ENCODE measurements at regions not wholly inside any gene's neighbourhood (a gene's known extent, or its start where the extent isn't known, plus 50 kb on each side); places are given as distances from the start of the nearest gene placed in this dataset.

- TF ChIP-seq CTCF (IDR thresholded peaks at IDR 0.05; ENCODE audit: insufficient read depth, low read depth, low read length), result no peak
- ChIA-PET POLR2A (no interaction called here), CTCF (no interaction called here)
Observed at GRCh38 chr5:91645347-91645746, 262.2 kb upstream of the ARRDC3 start.

DNA sequence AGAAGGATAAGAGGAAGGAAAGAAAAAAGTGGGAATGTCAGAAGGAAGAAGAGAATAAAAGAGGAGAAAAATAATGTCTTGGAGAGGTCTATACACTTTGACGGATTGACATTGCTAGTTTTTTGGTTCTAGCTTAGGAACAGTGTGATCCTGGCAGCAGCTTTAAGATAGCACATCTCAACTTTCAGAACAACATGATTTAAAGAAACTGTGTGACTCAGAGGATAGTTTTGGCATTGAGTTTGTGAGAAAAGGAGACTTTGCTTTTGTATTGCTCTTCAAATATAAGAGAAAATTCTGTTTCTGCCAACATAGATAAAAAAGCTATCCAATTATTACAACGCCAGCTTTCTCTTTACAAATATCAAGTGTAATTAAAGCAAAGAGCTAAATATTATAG, 260.7 kb upstream of the ARRDC3 start:
- ChIA-PET CTCF (no interaction called here), POLR2A (no interaction called here)
- H3K27me3 ChIP-seq (ENCODE audit: control insufficient read depth, insufficient read depth, low read length), result no peaks in the 10 kb centered on the region
- TF ChIP-seq CTCF (IDR thresholded peaks at IDR 0.05; ENCODE audit: insufficient read depth, low read depth, low read length), result no peak
- H3K36me3 ChIP-seq (ENCODE audit: control insufficient read depth, insufficient read depth, low read length), result no peaks in the 10 kb centered on the region
- DNase-seq (ENCODE audit: low read depth), result no peak
- H3K4me3 ChIP-seq (ENCODE audit: low read depth, low read length), result no peak overlapping the region

More at GRCh38 chr5:91645347-91645746, 262.2 kb upstream of the ARRDC3 start:
- Histone ChIP-seq H3K27me3 (ENCODE audit: control insufficient read depth, insufficient read depth, low read length) (no peaks in the 10 kb centered on the region), H3K4me3 (ENCODE audit: low read depth, low read length) (no peak overlapping the region), H3K36me3 (ENCODE audit: control insufficient read depth, insufficient read depth, low read length) (no peaks in the 10 kb centered on the region)
- DNase-seq (ENCODE audit: low read depth), result no peak

DNA sequence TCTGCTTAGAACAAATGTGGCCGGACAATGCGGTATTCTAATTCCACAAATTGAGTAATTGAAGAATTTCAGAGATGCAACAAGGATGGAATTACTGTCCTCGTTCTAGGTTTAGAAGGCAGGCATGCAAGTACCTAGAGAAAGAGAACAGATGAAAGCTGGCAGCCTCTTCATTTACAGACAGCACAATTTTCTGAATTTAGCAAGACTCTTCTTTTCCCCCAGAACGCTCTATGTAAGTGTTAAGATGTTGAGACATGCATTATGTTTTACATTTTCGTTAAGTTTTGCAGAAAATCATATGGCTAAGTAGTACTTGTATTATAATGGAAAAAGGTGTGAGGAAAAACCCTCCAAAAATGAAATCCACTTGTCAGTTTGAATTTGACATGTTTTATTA, 259.5 kb upstream of the ARRDC3 start:
- POLR2A ChIA-PET, result no interaction called here
- CTCF ChIA-PET, result interaction anchor here (0.8 to 2.1 kb wide), 8 partner anchors 9 to 1959 kb away, joined by 3 to 13 read pairs (median 4); no protein-coding TSS in a partner anchor
- H3K4me3 ChIP-seq (ENCODE audit: low read depth, low read length), result no peak overlapping the region
- no peaks in the 10 kb centered on the region for H3K27me3 ChIP-seq (ENCODE audit: control insufficient read depth, insufficient read depth, low read length)
- no peak for DNase-seq (ENCODE audit: low read depth)
- H3K36me3 ChIP-seq (ENCODE audit: control insufficient read depth, insufficient read depth, low read length), result no peaks in the 10 kb centered on the region
- no peak for TF ChIP-seq CTCF (IDR thresholded peaks at IDR 0.05; ENCODE audit: insufficient read depth, low read depth, low read length)

- Histone ChIP-seq H3K36me3 (ENCODE audit: control insufficient read depth, insufficient read depth, low read length) (no peaks in the 10 kb centered on the region), H3K27me3 (ENCODE audit: control insufficient read depth, insufficient read depth, low read length) (no peaks in the 10 kb centered on the region), H3K4me3 (ENCODE audit: low read depth, low read length) (no peak overlapping the region)
- DNase-seq (ENCODE audit: low read depth), result peak; percentile 4
- peak; percentile 41; the same call in 1 of the 2 replicates for TF ChIP-seq CTCF (IDR thresholded peaks at IDR 0.05; ENCODE audit: insufficient read depth, low read depth, low read length)
- CTCF ChIA-PET, result interaction anchor here (0.7 to 2.1 kb wide), 10 partner anchors 8 to 1959 kb away, joined by 3 to 13 read pairs (median 4); no protein-coding TSS in a partner anchor
- POLR2A ChIA-PET, result no interaction called here
Observed at GRCh38 chr5:91641730-91642350, 258.7 kb upstream of the ARRDC3 start.

- no peaks in the 10 kb centered on the region for H3K27me3 ChIP-seq (ENCODE audit: control insufficient read depth, insufficient read depth, low read length)
- H3K4me3 ChIP-seq (ENCODE audit: low read depth, low read length), result no peak overlapping the region
- TF ChIP-seq CTCF (IDR thresholded peaks at IDR 0.05; ENCODE audit: insufficient read depth, low read depth, low read length), result no peak
- CTCF ChIA-PET, result no interaction called here
- no peak for DNase-seq (ENCODE audit: low read depth)
- no peaks in the 10 kb centered on the region for H3K36me3 ChIP-seq (ENCODE audit: control insufficient read depth, insufficient read depth, low read length)
- POLR2A ChIA-PET, result no interaction called here
Observed at GRCh38 chr5:91639744-91640143, 256.6 kb upstream of the ARRDC3 start.
